PC-3 (cell line): ENCODE measurements at regions not wholly inside any gene's neighbourhood (a gene's known extent, or its start where the extent isn't known, plus 50 kb on each side); places are given as distances from the start of the nearest gene placed in this dataset.

Experiments used
- ATAC-seq: fragments of 200-7000 bp; cut with Tn5 transposase; 2 replicates; pipeline ENCODE4 v1.9.1; 2020; ENCODE audit warnings: mild to moderate bottlenecking, moderate library complexity
- BruUV-seq: library from RNA; stranded (reverse); fragments of 400-500 nt; replicated peaks from 2 replicates; lab custom pipeline; 2021; lab: Mats Ljungman, UMichigan
- CTCF ChIA-PET: fragments of 300-600 bp; sonication (Branson Sonifier 250); formaldehyde crosslinking; loops from one replicate; lab custom pipeline; 2022; ENCODE audit warnings: antibody characterized with exemption; lab: Charles Lee
- POLR2A ChIA-PET: fragments of 300-600 bp; sonication (Branson Sonifier 250); formaldehyde crosslinking; loops from one replicate; lab custom pipeline; 2022; ENCODE audit warnings: antibody characterized with exemption; ENCODE audit not compliant: unreplicated experiment; lab: Charles Lee
- DNase-seq: peaks from one replicate; pipeline ENCODE4 v3.0.0-alpha.2; 2015
- H2AFZ ChIP-seq: fragments of 300-600 bp; sonication (generic); 2 replicates; pipeline ENCODE4 v1.6.0; 2016; ENCODE audit warnings: antibody characterized with exemption, low read length
- H3F3A ChIP-seq: fragments of 300-600 bp; sonication (generic); one replicate; pipeline ENCODE4 v1.6.0; 2017; ENCODE audit warnings: antibody characterized with exemption, low read length, control low read depth, mild to moderate bottlenecking; ENCODE audit not compliant: unreplicated experiment
- H3K27ac ChIP-seq: fragments of 300-600 bp; sonication (generic); 2 replicates; pipeline ENCODE4 v1.5.1; 2016; ENCODE audit warnings: mild to moderate bottlenecking, low read length
- H3K27me3 ChIP-seq: fragments of 300-600 bp; sonication (generic); 2 replicates; pipeline ENCODE4 v1.6.1; 2016; ENCODE audit warnings: low read length, mixed read lengths
- H3K36me3 ChIP-seq: fragments of 300-600 bp; sonication (generic); 2 replicates; pipeline ENCODE4 v1.6.1; 2016; ENCODE audit warnings: low read depth, mixed run types, low read length, mixed read lengths
- H3K4me1 ChIP-seq: fragments of 300-600 bp; sonication (generic); 2 replicates; pipeline ENCODE4 v1.5.1; 2016; ENCODE audit warnings: low read length; ENCODE audit not compliant: insufficient read depth
- H3K4me2 ChIP-seq: fragments of 300-600 bp; sonication (generic); 2 replicates; pipeline ENCODE4 v1.6.0; 2016; ENCODE audit warnings: low read length
- H3K4me3 ChIP-seq: fragments of 300-600 bp; sonication (generic); 2 replicates; pipeline ENCODE4 v1.5.1; 2016; ENCODE audit warnings: mild to moderate bottlenecking, low read length, mixed read lengths
- H3K79me2 ChIP-seq: fragments of 300-600 bp; sonication (generic); 2 replicates; pipeline ENCODE4 v1.6.1; 2017; ENCODE audit warnings: low read length, mixed read lengths
- H3K9ac ChIP-seq: fragments of 300-600 bp; sonication (generic); 2 replicates; pipeline ENCODE4 v1.6.0; 2016; ENCODE audit warnings: mild to moderate bottlenecking, low read length
- H3K9me2 ChIP-seq: fragments of 300-600 bp; sonication (generic); replicated peaks from 2 replicates; pipeline ENCODE4 v1.6.1; 2016; ENCODE audit warnings: mixed run types, low read length, mixed read lengths
- H3K9me3 ChIP-seq: fragments of 300-600 bp; sonication (generic); 2 replicates; pipeline ENCODE4 v1.6.1; 2016; ENCODE audit warnings: low read length, mixed read lengths
- H4K20me1 ChIP-seq: fragments of 300-600 bp; sonication (generic); 2 replicates; pipeline ENCODE4 v1.6.1; 2016; ENCODE audit warnings: low read length, mixed read lengths
- EZH2 ChIP-seq: fragments of 300-600 bp; sonication (generic); IDR thresholded peaks from one replicate; pipeline ENCODE4 v1.6.1; 2017; ENCODE audit warnings: antibody characterized with exemption, mild to moderate bottlenecking, low read length; ENCODE audit not compliant: unreplicated experiment
- EZH2phosphoT487 ChIP-seq: fragments of 300-600 bp; sonication (generic); IDR thresholded peaks from 2 replicates; pipeline ENCODE4 v1.6.1; 2018; ENCODE audit warnings: mild to moderate bottlenecking, antibody characterized with exemption, low read length, borderline replicate concordance
- intact Hi-C: fragments of 100-400 bp; cut with micrococcal nuclease; formaldehyde crosslinking; loops from 2 replicates; pipeline ENCODE4 v1.9.0; 2023
- TF ChIP-seq, protein P1 (sequence below): fragments of 300-600 bp; sonication (generic); conservative IDR thresholded peaks from 2 replicates; pipeline ENCODE4 v1.5.1; 2017; ENCODE audit warnings: antibody characterized with exemption, low read depth, mild to moderate bottlenecking, low read length

DNA sequence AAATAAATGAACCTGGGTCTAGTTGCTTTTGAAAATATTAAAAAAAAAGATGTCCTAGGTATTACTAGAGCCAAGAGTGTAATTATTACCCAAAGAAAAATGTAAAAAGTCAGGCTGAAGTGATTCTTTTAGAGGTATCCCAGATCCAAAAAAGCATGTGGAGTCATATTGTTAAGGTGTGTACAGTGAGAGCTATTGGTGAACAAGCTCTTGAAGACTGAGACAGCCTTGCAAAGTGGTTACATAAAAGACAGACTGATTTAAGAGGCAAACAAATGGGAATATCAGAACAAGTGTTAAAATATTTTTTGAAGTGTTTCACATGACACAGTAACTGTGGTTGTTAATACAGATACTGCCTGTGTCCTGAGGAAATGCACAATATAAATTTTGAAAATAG, 624.5 kb downstream of the PLOD2 start:
- Histone ChIP-seq H3F3A (no peaks in the 10 kb centered on the region), H3K36me3 (no peaks in the 10 kb centered on the region), H2AFZ (no peak overlapping the region), H3K4me3 (no peak overlapping the region), H3K4me2 (no peak overlapping the region), H3K27me3 (no peaks in the 10 kb centered on the region), H3K9ac (no peak overlapping the region), H4K20me1 (no peaks in the 10 kb centered on the region), H3K9me2 (no peaks in the 10 kb centered on the region), H3K9me3 (no peaks in the 10 kb centered on the region), H3K27ac (no peak overlapping the region), H3K79me2 (no peaks in the 10 kb centered on the region), H3K4me1 (no peaks in the 10 kb centered on the region)
- BruUV-seq, result no TSS peak
- intact Hi-C loops, result no loop called here
- ATAC-seq (no peak), DNase-seq (no peak)
- ChIA-PET POLR2A (no interaction called here), CTCF (no interaction called here)
- TF ChIP-seq, protein P1, sequence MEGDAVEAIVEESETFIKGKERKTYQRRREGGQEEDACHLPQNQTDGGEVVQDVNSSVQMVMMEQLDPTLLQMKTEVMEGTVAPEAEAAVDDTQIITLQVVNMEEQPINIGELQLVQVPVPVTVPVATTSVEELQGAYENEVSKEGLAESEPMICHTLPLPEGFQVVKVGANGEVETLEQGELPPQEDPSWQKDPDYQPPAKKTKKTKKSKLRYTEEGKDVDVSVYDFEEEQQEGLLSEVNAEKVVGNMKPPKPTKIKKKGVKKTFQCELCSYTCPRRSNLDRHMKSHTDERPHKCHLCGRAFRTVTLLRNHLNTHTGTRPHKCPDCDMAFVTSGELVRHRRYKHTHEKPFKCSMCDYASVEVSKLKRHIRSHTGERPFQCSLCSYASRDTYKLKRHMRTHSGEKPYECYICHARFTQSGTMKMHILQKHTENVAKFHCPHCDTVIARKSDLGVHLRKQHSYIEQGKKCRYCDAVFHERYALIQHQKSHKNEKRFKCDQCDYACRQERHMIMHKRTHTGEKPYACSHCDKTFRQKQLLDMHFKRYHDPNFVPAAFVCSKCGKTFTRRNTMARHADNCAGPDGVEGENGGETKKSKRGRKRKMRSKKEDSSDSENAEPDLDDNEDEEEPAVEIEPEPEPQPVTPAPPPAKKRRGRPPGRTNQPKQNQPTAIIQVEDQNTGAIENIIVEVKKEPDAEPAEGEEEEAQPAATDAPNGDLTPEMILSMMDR, result no peak
- TF ChIP-seq EZH2 (no peak), EZH2phosphoT487 (no peak)

DNA sequence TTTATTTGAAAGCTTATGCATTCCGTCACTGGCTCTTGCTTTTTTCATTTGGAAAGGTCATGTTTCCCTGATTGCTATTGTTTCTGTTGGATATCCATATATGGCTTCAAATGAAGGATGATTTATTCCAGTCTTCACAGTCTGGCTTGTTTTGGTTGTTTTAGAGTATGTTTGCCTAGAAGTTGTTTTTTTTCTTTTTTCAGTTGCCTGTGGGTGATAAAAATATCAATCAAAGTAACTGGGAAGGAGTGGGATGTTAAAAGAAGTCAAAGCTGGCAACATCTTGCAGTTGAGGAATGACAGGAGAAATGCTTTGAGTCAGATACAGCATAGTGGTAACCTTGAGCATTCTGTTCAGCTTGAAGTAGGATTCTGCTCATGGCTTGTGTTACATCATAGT, 610.5 kb downstream of the PLOD2 start:
- no peak overlapping the region for H2AFZ ChIP-seq
- intact Hi-C loops, result no loop called here
- H3K36me3 ChIP-seq, result no peaks in the 10 kb centered on the region
- ChIA-PET POLR2A (no interaction called here), CTCF (no interaction called here)
- no peak overlapping the region for H3K27ac ChIP-seq
- H3K9me3 ChIP-seq, result no peaks in the 10 kb centered on the region
- no peaks in the 10 kb centered on the region for H4K20me1 ChIP-seq
- no peak for DNase-seq
- H3K4me2 ChIP-seq, result no peak overlapping the region
- H3K9ac ChIP-seq, result no peak overlapping the region
- no peaks in the 10 kb centered on the region for H3K79me2 ChIP-seq
- H3K27me3 ChIP-seq, result no peaks in the 10 kb centered on the region
- no peaks in the 10 kb centered on the region for H3K4me1 ChIP-seq
- H3K4me3 ChIP-seq, result no peak overlapping the region
- H3F3A ChIP-seq, result no peaks in the 10 kb centered on the region
- no peak for TF ChIP-seq EZH2phosphoT487
- H3K9me2 ChIP-seq, result no peaks in the 10 kb centered on the region
- BruUV-seq, result no TSS peak
- ATAC-seq, result no peak

DNA sequence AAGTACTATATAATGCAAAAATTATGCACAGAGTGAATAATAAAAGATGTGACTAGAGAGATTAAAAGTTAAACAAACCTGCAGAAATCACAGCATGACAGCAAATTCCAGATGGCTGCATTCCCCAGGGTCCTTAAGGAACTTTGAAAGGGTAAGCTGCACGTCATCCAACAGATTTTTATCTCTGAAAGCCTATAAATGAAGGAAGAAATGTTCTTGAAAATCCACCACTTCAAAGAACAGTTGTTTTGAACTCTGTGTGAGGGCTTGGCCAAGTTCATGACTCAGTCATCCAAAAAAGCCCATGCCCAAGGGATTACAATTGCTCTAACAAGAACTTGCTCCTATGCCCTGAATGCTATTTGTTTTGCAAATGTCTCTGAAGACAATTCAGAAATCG, 603.6 kb downstream of the PLOD2 start:
- intact Hi-C loops, result no loop called here
- ChIA-PET POLR2A (no interaction called here), CTCF (no interaction called here)
- TF ChIP-seq, protein P1, result no peak
- TF ChIP-seq EZH2phosphoT487, result no peak
- no peak for TF ChIP-seq EZH2
- DNase-seq (peak; percentile 3), ATAC-seq (no peak)
- H3K4me2 ChIP-seq, result no peak overlapping the region
- BruUV-seq, result no TSS peak
- H3K9me2 ChIP-seq, result no peaks in the 10 kb centered on the region
- no peaks in the 10 kb centered on the region for H3K27me3 ChIP-seq
- H3K4me1 ChIP-seq, result no peaks in the 10 kb centered on the region
- no peaks in the 10 kb centered on the region for H3K9me3 ChIP-seq
- no peaks in the 10 kb centered on the region for H3K79me2 ChIP-seq
- H3K27ac ChIP-seq, result no peak overlapping the region
- H3K4me3 ChIP-seq, result no peak overlapping the region
- H3F3A ChIP-seq, result no peaks in the 10 kb centered on the region
- no peak overlapping the region for H3K9ac ChIP-seq
- H3K36me3 ChIP-seq, result no peaks in the 10 kb centered on the region
- H4K20me1 ChIP-seq, result no peaks in the 10 kb centered on the region
- H2AFZ ChIP-seq, result no peak overlapping the region
